GM18870 (cell line): ENCODE measurements at regions not wholly inside any gene's neighbourhood (a gene's known extent, or its start where the extent isn't known, plus 50 kb on each side); places are given as distances from the start of the nearest gene placed in this dataset.
"Not testable (repeated sequence)": the region's sequence is repeated elsewhere in the genome, so short reads cannot be mapped to it uniquely, and the experiment has no call there.

Source experiments
- ATAC-seq: cut with Tn5 transposase; IDR thresholded peaks from one replicate; pipeline ENCODE4 v1.9.1; 2021; ENCODE audit warnings: moderate library complexity; ENCODE audit not compliant: unreplicated experiment

GRCh38 chr1:117702654-117703053, 96.8 kb downstream of the TENT5C start:
- no peak for ATAC-seq

- ATAC-seq: no peak
Measured at GRCh38 chr1:117707371-117707770, 101.5 kb downstream of the TENT5C start.

- ATAC-seq: no peak
Measured at GRCh38 chr1:117708323-117709248, 102.7 kb downstream of the TENT5C start.

- no peak for ATAC-seq
Measured at GRCh38 chr1:117709249-117709691, 103.4 kb downstream of the TENT5C start.

DNA sequence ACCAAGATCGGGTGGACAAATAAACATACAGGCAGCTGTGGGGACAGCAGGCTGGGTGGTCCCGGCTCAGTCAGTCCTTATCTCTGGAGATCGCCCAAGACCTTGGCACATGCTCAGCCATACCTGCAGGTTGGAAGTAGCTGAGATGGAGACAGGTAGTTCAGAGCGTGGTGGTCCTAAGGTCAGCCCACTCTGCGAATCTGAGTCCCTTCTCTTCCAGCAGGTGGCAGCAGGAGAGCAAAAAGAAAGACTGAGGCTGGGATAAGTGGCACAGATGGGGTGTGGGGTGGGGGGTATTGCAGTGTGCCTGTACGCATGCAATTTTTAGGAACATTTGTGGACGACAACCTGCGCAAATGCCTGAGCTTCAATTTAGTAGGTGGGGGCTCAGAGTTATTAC, 104.9 kb downstream of the TENT5C start:
- no peak for ATAC-seq

- no peak for ATAC-seq
Measured at GRCh38 chr1:117712621-117713020, 106.8 kb downstream of the TENT5C start.

DNA sequence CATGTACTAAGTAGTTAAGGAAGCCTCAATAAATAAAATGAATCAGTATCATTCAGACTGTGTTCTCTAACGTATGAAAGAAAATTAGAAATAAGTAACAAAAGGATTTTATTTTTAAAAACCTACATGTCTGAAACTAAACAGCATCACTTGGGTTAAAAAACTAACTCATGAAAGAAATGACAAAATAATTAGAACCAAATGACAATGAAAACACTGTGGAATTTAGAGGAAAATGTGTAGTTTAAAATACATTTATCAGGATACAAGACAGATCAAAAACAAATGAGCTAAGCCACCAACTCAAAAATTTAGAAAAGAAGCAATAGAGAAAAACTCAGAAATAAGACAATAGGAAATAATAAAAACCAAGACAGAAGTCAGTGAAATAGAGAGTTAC, 108.7 kb downstream of the TENT5C start:
- no peak for ATAC-seq

- not testable (repeated sequence) for ATAC-seq
Measured at GRCh38 chr1:117716030-117716429, 110.2 kb downstream of the TENT5C start.

GRCh38 chr1:117717980-117718379, 112.1 kb downstream of the TENT5C start:
- ATAC-seq: not testable (repeated sequence)

DNA sequence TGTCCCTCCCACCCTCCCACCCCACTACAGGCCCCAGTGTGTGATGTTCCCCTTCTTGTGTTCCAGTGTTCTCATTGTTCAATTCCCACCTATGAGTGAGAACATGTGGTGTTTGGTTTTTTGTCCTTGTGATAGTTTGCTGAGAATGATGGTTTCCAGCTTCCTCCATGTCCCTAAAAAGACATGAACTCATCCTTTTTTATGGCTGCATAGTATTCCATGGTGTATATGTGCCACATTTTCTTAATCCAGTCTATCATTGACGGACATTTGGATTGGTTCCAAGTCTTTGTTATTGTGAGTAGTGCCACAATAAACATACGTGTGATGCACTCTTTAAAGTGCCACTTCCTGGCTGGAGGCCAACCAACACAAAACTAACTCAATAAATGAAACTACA, 112.7 kb downstream of the TENT5C start:
- not testable (repeated sequence) for ATAC-seq

DNA sequence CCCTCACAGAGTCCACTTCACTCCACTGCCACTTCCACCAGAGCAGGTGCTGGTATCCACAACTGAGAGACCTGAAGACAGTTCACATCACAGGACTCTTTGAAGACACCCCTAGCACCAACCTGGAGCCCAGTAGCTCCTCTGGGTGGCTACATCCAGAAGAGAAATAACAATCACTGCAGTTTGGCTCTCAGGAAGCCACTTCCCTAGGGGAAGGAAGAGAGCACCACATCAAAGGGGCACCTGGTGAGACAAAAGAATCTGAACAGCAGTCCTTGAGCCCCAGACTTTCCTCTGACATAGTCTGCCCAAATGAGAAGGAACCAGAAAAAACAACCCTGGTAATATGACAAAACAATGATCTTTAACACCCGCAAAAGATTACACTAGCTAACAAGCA, 113.2 kb downstream of the TENT5C start:
- no peak for ATAC-seq

DNA sequence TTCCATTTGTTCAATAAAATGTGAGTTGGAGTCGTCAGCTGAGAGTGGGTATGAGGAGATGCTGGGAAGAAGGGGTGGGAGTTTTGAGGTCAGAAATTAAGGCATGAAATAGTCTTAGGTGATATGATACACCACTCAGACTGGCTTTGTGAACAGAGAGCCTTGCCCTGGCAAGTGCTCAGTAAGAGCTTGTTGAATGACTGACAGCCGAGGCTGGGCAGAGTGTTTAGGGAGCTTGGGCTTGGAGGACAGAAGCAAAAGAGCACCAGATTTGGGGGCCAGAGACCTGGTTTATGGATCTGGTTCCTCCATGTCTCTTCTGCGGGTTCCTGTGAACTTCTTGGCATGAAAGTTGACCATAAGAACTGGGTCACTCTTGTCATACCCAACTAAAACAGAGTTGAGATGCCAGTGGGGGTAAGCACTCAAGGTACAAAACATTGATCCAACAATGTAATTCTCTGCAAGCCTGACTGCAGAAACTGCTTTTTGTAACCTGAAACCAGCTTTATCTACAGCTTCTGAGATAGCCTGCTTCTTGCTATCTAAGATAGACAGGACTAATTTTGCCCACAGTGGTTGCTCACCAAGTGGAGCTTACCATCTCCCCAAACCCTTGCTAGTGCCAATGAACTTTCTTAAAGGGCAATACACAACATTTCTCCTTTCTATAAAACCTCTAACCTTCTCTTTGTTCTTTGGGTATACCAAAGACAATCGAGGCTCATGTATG, 126.4 kb downstream of the TENT5C start:
- no peak for ATAC-seq

- ATAC-seq: no peak
Measured at GRCh38 chr1:117732956-117733355, 127.1 kb downstream of the TENT5C start.

GRCh38 chr1:117734403-117734802, 128.6 kb downstream of the TENT5C start:
- ATAC-seq: no peak

GRCh38 chr1:117735045-117735992, 129.5 kb downstream of the TENT5C start:
- ATAC-seq: no peak

DNA sequence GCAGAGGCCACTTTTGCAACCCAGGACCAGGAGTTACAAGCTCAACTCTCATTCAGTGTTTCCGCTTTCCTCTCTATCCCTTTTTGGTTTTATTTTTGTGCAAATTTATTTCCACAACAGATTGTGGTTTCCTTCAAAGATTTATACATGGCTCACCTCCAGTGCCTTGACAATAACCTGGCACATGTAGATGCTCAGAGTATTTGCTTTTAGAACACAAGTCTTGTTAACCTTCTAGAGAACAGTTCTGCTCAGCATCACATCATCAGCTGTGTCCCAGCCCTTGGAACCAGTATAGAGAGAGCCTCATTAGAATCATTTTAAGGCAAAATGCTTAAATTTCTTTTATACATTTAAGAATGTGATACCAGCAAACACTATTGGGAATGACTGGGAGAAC, 133.7 kb downstream of the TENT5C start:
- ATAC-seq: no peak

DNA sequence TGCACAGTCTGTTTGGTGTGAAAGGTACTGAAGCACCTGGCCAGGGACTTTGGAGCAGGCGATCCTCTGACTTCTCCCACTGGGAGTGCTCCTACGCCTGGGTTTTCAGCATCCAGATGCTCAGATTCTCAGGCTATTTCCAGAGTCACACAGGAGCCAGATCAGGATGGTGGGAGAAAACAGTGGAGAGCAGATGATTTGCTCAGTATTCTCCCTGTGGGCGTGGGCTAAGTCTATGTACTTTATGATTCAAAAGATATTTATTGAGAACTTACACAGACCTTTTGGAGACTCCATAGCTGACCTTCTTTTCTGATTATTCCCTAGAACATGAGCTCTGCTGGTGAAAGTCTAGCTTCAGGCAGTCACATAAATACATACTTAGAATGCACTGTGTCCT, 134.6 kb downstream of the TENT5C start:
- no peak for ATAC-seq

GRCh38 chr1:117746565-117746964, 140.7 kb downstream of the TENT5C start:
- not testable (repeated sequence) for ATAC-seq

DNA sequence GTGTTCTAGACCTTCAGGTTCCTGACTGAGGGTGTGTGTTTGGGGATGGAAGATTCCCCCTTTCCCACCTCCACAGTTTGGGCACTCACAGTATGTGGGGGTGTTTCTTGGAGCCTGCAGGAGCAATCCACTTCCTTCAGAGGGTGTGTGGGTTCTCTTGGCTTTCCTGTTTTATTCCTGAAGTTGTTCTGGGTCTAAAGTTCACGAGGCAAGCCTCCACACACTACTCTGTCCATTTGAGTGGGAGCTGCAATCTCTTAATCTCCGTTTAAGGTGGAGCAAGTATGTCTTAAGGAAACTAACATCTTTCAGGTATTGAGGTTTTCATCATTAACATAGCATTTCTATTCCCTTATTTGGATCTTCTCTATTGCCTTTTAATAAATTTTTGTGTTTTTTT, 141.8 kb downstream of the TENT5C start:
- no peak for ATAC-seq

GRCh38 chr1:117751321-117751720, 145.5 kb downstream of the TENT5C start:
- ATAC-seq: no peak

GRCh38 chr1:117752661-117753060, 146.8 kb downstream of the TENT5C start:
- ATAC-seq: no peak
